ENCODE measurements at regions not wholly inside any gene's neighbourhood (a gene's known extent, or its start where the extent isn't known, plus 50 kb on each side); places are given as distances from the start of the nearest gene placed in this dataset.
"Not testable (repeated sequence)": the region's sequence is repeated elsewhere in the genome, so short reads cannot be mapped to it uniquely, and the experiment has no call there.

DNA sequence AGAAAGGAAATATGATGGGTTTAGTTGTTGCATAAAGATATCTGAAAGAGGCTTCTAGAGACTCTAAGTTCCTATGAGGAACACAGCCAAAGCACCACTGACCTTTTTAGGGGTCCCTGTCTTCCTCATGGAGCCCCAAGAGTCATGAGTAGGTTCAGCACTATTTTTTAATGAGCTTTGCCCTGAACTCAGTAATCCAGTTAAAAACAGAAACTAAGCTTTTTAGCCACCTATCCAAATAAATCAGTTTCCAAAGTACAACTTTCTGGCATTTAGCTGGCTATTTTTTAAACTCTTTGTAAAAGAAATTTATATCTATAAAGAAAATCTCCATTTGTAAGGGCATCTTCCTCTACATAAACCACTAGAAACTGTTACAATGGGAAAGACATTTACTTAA, 241.8 kb upstream of the UBASH3B start:
- no peaks in the 10 kb centered on the region for H3K27me3 ChIP-seq (ENCODE audit: control insufficient read depth, insufficient read depth, low read length)
- no peak for DNase-seq
- no peak overlapping the region for H3K4me3 ChIP-seq (ENCODE audit: insufficient read depth, low read depth, low read length)
- H3K36me3 ChIP-seq (replicated peaks; ENCODE audit: control insufficient read depth, insufficient read depth, low read length) = no peaks in the 10 kb centered on the region

DNA sequence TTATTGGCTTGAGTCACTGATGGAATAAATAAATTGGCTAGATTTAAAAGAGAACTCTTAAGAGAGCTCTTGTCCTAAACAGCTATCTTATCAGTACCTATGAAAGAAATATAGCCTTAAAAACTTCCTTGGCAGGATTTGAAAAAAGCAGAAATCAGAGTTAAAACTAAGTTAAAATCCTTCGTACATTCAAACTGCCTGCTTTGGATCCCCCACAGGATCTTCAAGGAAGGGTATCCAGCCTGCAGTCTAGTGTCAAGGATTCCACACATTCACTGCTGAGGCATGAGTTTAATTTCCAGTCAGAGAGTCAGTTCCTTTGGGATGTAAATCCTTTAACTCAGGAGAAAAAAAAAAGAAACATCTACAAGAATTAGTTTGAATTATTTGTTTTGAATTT, 242.9 kb upstream of the UBASH3B start:
- no peak for DNase-seq
- H3K36me3 ChIP-seq (replicated peaks; ENCODE audit: control insufficient read depth, insufficient read depth, low read length) = no peaks in the 10 kb centered on the region
- H3K4me3 ChIP-seq (ENCODE audit: insufficient read depth, low read depth, low read length) = no peak overlapping the region
- no peaks in the 10 kb centered on the region for H3K27me3 ChIP-seq (ENCODE audit: control insufficient read depth, insufficient read depth, low read length)

DNA sequence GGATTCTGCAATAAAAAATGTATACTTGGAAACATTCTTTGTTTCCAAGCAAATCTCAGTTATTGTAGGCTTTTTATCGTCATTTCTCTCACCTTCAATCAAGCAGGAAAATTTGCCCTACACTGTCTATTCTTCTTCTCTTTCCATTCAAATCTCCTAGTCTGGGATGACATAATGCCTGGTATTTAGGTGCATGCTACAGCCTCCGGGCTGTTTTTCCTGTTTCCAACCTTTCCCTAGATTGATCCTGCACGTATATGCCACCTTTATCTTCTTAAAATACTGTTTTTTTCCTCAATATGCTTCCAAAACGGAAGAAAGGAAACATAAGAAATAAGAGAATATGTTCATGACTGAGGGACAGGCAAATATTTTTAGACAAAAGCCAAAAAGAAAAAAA, 249.1 kb upstream of the UBASH3B start:
- no peak for DNase-seq
- Histone ChIP-seq H3K27me3 (ENCODE audit: control insufficient read depth, insufficient read depth, low read length) (no peaks in the 10 kb centered on the region), H3K4me3 (ENCODE audit: insufficient read depth, low read depth, low read length) (no peak overlapping the region), H3K36me3 (replicated peaks; ENCODE audit: control insufficient read depth, insufficient read depth, low read length) (no peaks in the 10 kb centered on the region)

GRCh38 chr11:122405547-122406341, 249.8 kb upstream of the UBASH3B start:
- Histone ChIP-seq H3K27me3 (ENCODE audit: control insufficient read depth, insufficient read depth, low read length) (no peaks in the 10 kb centered on the region), H3K4me3 (ENCODE audit: insufficient read depth, low read depth, low read length) (no peak overlapping the region), H3K36me3 (replicated peaks; ENCODE audit: control insufficient read depth, insufficient read depth, low read length) (no peaks in the 10 kb centered on the region)
- peak; percentile 11 for DNase-seq

GRCh38 chr11:122404571-122404970, 251.0 kb upstream of the UBASH3B start:
- H3K4me3 ChIP-seq (ENCODE audit: insufficient read depth, low read depth, low read length) = no peak overlapping the region
- no peak for DNase-seq
- H3K27me3 ChIP-seq (ENCODE audit: control insufficient read depth, insufficient read depth, low read length) = no peaks in the 10 kb centered on the region
- H3K36me3 ChIP-seq (replicated peaks; ENCODE audit: control insufficient read depth, insufficient read depth, low read length) = no peaks in the 10 kb centered on the region

GRCh38 chr11:122401581-122401980, 253.9 kb upstream of the UBASH3B start:
- not testable (repeated sequence) for H3K4me3 ChIP-seq (ENCODE audit: insufficient read depth, low read depth, low read length); H3K36me3 ChIP-seq (replicated peaks; ENCODE audit: control insufficient read depth, insufficient read depth, low read length); DNase-seq; H3K27me3 ChIP-seq (ENCODE audit: control insufficient read depth, insufficient read depth, low read length)

- Histone ChIP-seq H3K36me3 (replicated peaks; ENCODE audit: control insufficient read depth, insufficient read depth, low read length) (no peaks in the 10 kb centered on the region), H3K27me3 (ENCODE audit: control insufficient read depth, insufficient read depth, low read length) (no peaks in the 10 kb centered on the region), H3K4me3 (ENCODE audit: insufficient read depth, low read depth, low read length) (no peak overlapping the region)
- DNase-seq = no peak
Observed at GRCh38 chr11:122399375-122399774, 256.1 kb upstream of the UBASH3B start.

- DNase-seq = no peak
Observed at GRCh38 chr11:122398851-122399250, 256.7 kb upstream of the UBASH3B start.

DNA sequence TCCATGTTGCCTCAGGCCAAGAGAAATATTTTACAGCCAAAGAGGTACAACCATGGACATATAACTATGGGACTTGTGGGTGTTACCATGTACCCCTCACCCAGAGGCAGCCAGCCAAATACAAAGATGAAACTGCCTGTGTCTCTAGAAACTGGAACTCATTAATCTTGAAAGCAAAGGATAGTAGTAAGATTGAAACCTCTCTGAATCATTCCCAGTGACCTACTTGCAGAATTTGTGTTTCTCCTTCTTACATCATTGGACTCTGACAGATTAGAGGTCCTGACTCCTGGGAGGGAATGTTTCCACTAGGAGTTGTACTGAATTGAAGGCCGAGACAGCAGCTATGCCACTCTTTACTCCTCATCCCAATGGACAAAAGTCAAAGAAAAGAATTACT, 257.4 kb upstream of the UBASH3B start:
- Histone ChIP-seq H3K27me3 (ENCODE audit: control insufficient read depth, insufficient read depth, low read length) (no peaks in the 10 kb centered on the region), H3K36me3 (replicated peaks; ENCODE audit: control insufficient read depth, insufficient read depth, low read length) (no peaks in the 10 kb centered on the region), H3K4me3 (ENCODE audit: insufficient read depth, low read depth, low read length) (no peak overlapping the region)
- DNase-seq = no peak

More at GRCh38 chr11:122398851-122399250, 256.7 kb upstream of the UBASH3B start:
- H3K36me3 ChIP-seq (replicated peaks; ENCODE audit: control insufficient read depth, insufficient read depth, low read length) = no peaks in the 10 kb centered on the region
- H3K4me3 ChIP-seq (ENCODE audit: insufficient read depth, low read depth, low read length) = no peak overlapping the region
- no peaks in the 10 kb centered on the region for H3K27me3 ChIP-seq (ENCODE audit: control insufficient read depth, insufficient read depth, low read length)

DNA sequence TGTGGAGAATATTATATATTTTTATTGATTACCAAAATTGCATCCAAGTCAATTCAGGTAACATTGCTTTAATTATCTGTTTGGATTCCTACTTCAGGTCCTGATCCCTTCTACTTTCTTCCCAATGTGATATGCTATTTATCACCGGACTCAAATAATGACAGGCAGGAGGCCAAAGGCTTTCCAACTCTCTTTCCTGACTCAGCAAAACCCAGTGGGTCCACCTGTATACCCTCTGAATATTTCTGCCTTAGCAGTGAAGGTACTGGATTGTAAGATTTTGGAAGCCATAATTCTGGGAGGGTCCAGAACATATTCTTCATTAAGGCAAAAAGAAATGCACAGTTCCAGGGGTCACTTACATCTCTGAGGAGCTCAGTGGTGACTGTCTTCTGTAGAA, 260.2 kb upstream of the UBASH3B start:
- no peaks in the 10 kb centered on the region for H3K27me3 ChIP-seq (ENCODE audit: control insufficient read depth, insufficient read depth, low read length)
- no peak overlapping the region for H3K4me3 ChIP-seq (ENCODE audit: insufficient read depth, low read depth, low read length)
- no peak for DNase-seq
- no peaks in the 10 kb centered on the region for H3K36me3 ChIP-seq (replicated peaks; ENCODE audit: control insufficient read depth, insufficient read depth, low read length)

DNA sequence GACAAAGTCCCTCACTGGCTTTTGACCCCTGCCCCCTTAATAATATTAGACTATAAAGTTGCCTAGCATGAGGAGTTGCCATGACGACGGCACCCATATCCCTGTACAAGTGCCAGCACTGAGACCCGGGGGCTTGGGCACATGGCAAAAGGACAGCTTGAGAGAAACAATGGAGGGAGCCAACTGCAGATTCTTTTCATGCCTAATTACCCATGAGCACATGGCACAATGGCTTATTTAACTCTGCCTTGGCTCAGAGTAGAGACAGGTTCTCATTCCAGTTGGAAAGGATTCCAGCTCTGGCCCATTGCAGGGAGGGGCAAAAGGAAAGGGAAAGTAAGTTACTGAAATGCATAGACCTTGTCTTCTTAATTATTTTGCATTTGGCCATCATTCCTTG, 261.2 kb upstream of the UBASH3B start:
- H3K27me3 ChIP-seq (ENCODE audit: control insufficient read depth, insufficient read depth, low read length) = no peaks in the 10 kb centered on the region
- no peaks in the 10 kb centered on the region for H3K36me3 ChIP-seq (replicated peaks; ENCODE audit: control insufficient read depth, insufficient read depth, low read length)
- no peak for DNase-seq
- H3K4me3 ChIP-seq (ENCODE audit: insufficient read depth, low read depth, low read length) = no peak overlapping the region

DNA sequence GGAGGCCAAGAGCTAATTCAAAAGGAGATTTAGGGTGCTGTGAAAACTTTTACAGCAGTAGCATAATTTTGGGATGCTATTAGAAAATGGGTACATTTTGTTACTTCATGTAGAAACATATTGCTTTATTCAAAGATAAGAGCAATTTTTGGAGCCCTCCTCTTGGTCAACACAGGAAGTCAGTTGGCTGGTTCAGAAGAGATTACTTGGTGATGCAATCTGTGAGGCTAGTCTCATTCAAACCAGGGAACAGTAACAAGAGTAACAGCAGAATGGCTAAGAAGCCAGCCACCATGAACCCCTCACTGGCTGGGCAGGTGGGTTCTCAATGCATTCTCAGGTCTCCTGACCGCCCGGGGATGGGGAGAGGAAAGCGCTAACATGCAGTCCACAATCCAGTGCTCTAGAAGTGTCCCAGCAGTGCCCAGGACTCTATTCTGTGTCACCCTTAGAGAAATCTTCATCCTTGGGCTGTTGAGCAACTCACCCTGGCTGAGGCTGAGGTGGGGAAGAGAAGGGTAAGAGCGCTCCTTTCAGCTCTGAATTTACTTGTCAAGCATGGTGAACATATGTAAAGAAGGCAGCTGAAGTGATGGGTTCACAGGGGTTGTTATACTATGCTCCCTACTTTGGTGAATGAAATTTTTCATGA, 262.2 kb upstream of the UBASH3B start:
- Histone ChIP-seq H3K4me3 (ENCODE audit: insufficient read depth, low read depth, low read length) (no peak overlapping the region), H3K36me3 (replicated peaks; ENCODE audit: control insufficient read depth, insufficient read depth, low read length) (no peaks in the 10 kb centered on the region)
- no peak for DNase-seq

GRCh38 chr11:122392508-122392907, 263.0 kb upstream of the UBASH3B start:
- H3K4me3 ChIP-seq (ENCODE audit: insufficient read depth, low read depth, low read length) = no peak overlapping the region
- no peaks in the 10 kb centered on the region for H3K27me3 ChIP-seq (ENCODE audit: control insufficient read depth, insufficient read depth, low read length)
- no peak for DNase-seq
- no peaks in the 10 kb centered on the region for H3K36me3 ChIP-seq (replicated peaks; ENCODE audit: control insufficient read depth, insufficient read depth, low read length)

More for the DNA sequence above, 262.2 kb upstream of the UBASH3B start:
- no peaks in the 10 kb centered on the region for H3K27me3 ChIP-seq (ENCODE audit: control insufficient read depth, insufficient read depth, low read length)

DNA sequence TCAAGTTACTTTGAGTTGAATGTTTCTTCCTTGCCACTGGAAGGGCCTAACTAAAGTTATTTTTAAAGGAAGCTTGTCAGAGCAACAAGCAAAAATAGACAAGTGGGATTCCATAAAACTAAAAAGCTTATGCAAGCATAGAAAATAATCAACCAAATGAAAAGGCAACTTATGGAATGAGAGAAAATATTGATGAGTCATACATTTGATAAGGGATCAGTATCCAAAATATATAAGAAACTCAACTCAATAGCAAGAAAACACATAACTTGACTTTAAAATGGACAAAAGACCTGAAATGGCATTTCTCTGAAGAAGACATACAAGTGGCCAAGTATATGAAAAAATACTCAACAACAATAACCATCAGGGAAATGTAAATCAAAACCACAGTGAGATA, 264.5 kb upstream of the UBASH3B start:
- Histone ChIP-seq H3K4me3 (ENCODE audit: insufficient read depth, low read depth, low read length) (no peak overlapping the region), H3K27me3 (ENCODE audit: control insufficient read depth, insufficient read depth, low read length) (no peaks in the 10 kb centered on the region), H3K36me3 (replicated peaks; ENCODE audit: control insufficient read depth, insufficient read depth, low read length) (no peaks in the 10 kb centered on the region)
- no peak for DNase-seq

GRCh38 chr11:122383186-122383585, 267.2 kb upstream of the BLID start:
- Histone ChIP-seq H3K36me3 (replicated peaks; ENCODE audit: control insufficient read depth, insufficient read depth, low read length) (no peaks in the 10 kb centered on the region), H3K27me3 (ENCODE audit: control insufficient read depth, insufficient read depth, low read length) (no peaks in the 10 kb centered on the region), H3K4me3 (ENCODE audit: insufficient read depth, low read depth, low read length) (no peak overlapping the region)
- no peak for DNase-seq
